PFSK-1 (cell line): ENCODE measurements at regions not wholly inside any gene's neighbourhood (a gene's known extent, or its start where the extent isn't known, plus 50 kb on each side); places are given as distances from the start of the nearest gene placed in this dataset.

Experiments
- FOXP2 ChIP-seq: optimal IDR thresholded peaks from 2 replicates; pipeline ENCODE3; 2011; ENCODE audit warnings: borderline replicate concordance, control low read depth, inconsistent platforms; ENCODE audit not compliant: insufficient read depth; ENCODE audit errors: extremely low read length, extremely low read depth
- POLR2AphosphoS5 ChIP-seq: IDR thresholded peaks from 2 replicates; pipeline ENCODE4 v1.6.1; 2012; ENCODE audit warnings: low read depth, mild to moderate bottlenecking, control low read depth, low read length, moderate library complexity
- REST ChIP-seq, 2 experiments: IDR thresholded peaks; 2 replicates each; pipeline versions ENCODE4 v1.6.1 to v1.8.0; 2011 to 2012; ENCODE audit warnings: low read depth in 2 of 2, low read length in 2 of 2, control low read depth in 1 of 2, inconsistent platforms in 1 of 2, mild to moderate bottlenecking in 1 of 2, moderate library complexity in 1 of 2; ENCODE audit not compliant: insufficient read depth in 1 of 2
- SIN3A ChIP-seq: IDR thresholded peaks from 2 replicates; pipeline ENCODE4 v1.6.1; 2012; ENCODE audit warnings: mild to moderate bottlenecking, low read length, moderate library complexity, borderline replicate concordance; ENCODE audit not compliant: insufficient read depth
- TAF1 ChIP-seq: IDR thresholded peaks from 2 replicates; pipeline ENCODE4 v1.6.1; 2012; ENCODE audit warnings: low read length, control low read depth, borderline replicate concordance; ENCODE audit not compliant: insufficient read depth

- TF ChIP-seq FOXP2 (no peak), REST (IDR thresholded peaks at IDR 0.05; ENCODE audit: insufficient read depth in 1 of 2, low read depth in 2 of 2, low read length in 2 of 2) (no peak)
Observed at GRCh38 chr4:42278709-42279324, 118.5 kb upstream of the SHISA3 start.

- TF ChIP-seq REST (IDR thresholded peaks at IDR 0.05; ENCODE audit: insufficient read depth in 1 of 2, low read depth in 2 of 2, low read length in 2 of 2): no peak
- TF ChIP-seq FOXP2: no peak
- TF ChIP-seq TAF1: no peak
- no peak for TF ChIP-seq POLR2AphosphoS5
- TF ChIP-seq SIN3A: no peak
Observed at GRCh38 chr4:42280327-42281095, 116.8 kb upstream of the SHISA3 start.

GRCh38 chr4:42281324-42282020 is 115.8 kb upstream of the SHISA3 start:
- TF ChIP-seq SIN3A (no peak), FOXP2 (no peak), POLR2AphosphoS5 (no peak), TAF1 (no peak), REST (IDR thresholded peaks at IDR 0.05; ENCODE audit: insufficient read depth in 1 of 2, low read depth in 2 of 2, low read length in 2 of 2) (no peak)

GRCh38 chr4:42282081-42282901 is 115.0 kb upstream of the SHISA3 start:
- TF ChIP-seq TAF1: no peak
- peak in 1 of 2 experiments; percentile 15; a peak in 1 of 4 replicates for TF ChIP-seq REST (IDR thresholded peaks at IDR 0.05; ENCODE audit: insufficient read depth in 1 of 2, low read depth in 2 of 2, low read length in 2 of 2)
